ENCODE measurements at regions not wholly inside any gene's neighbourhood (a gene's known extent, or its start where the extent isn't known, plus 50 kb on each side); places are given as distances from the start of the nearest gene placed in this dataset.

DNA sequence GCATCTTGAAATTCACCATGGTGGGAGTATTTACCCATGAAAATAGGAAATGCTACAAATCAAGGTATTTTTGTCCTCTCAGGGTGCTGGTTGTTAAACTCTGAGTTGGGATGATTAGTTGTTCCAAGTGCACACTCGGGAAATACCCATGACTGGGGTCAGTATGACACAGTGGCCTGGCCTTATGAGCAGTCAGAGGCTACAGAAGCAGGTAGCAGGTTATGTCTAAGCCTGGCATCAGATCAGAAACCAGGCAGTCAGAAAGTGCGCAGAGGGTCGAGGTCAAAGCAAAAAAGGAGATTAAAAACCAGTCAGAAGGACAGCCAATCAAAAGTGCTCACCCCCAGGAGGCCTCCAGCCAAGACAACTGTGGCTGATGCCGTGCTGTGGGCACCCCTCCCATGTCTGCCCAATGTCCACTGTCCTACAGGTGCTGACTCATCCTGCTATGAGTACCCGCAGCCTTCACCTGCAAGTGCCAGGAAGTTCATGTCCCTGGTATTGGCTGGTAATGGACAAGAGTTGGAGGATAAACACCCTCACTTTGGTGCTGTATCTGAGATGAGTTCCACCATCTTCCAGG lies 117.4 kb upstream of the SLC24A3 start:
- TF ChIP-seq, protein P1, sequence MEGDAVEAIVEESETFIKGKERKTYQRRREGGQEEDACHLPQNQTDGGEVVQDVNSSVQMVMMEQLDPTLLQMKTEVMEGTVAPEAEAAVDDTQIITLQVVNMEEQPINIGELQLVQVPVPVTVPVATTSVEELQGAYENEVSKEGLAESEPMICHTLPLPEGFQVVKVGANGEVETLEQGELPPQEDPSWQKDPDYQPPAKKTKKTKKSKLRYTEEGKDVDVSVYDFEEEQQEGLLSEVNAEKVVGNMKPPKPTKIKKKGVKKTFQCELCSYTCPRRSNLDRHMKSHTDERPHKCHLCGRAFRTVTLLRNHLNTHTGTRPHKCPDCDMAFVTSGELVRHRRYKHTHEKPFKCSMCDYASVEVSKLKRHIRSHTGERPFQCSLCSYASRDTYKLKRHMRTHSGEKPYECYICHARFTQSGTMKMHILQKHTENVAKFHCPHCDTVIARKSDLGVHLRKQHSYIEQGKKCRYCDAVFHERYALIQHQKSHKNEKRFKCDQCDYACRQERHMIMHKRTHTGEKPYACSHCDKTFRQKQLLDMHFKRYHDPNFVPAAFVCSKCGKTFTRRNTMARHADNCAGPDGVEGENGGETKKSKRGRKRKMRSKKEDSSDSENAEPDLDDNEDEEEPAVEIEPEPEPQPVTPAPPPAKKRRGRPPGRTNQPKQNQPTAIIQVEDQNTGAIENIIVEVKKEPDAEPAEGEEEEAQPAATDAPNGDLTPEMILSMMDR (IDR thresholded peaks at IDR 0.05), result no peak
- TF ChIP-seq POLR2AphosphoS5 (IDR thresholded peaks at IDR 0.05) (no peak), POLR2A (IDR thresholded peaks at IDR 0.05) (no peak)

Measured in breast epithelium (tissue), 3 donors.